ENCODE measurements at regions not wholly inside any gene's neighbourhood (a gene's known extent, or its start where the extent isn't known, plus 50 kb on each side); places are given as distances from the start of the nearest gene placed in this dataset.

DNA sequence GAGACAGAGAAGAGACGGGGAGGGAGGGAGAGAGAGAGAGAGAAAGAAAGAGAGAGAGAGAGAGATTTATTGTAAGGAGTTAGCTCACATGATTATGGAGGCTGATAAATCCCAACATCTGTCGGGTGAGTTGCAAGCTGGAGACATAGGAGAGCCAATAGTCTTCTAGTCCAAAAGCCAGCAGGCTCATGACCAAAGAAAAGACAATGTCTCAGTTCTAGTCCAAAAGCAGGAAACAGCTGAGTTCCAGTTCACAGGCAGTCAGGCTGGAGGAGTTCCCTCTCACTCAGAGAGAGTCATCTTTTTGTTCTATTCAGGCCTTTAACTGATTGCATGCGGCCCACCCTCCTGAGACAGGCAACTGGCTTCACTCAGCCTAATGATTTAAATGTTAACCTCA lies 416.6 kb downstream of the PREX1 start:
- Histone ChIP-seq H3K4me3 (no peak overlapping the region), H3K9me3 (no peaks in the 10 kb centered on the region), H3K27ac (replicated peaks in 1 of 4) (no peak overlapping the region), H3K36me3 (no peaks in the 10 kb centered on the region), H3K27me3 (no peaks in the 10 kb centered on the region), H3K4me1 (peaks cover 0 to 9% (median 3%) of the 10 kb centered on the region in 4 donors)
- TF ChIP-seq POLR2AphosphoS5 (IDR thresholded peaks at IDR 0.05), result no peak
- no peak for TF ChIP-seq EP300 (IDR thresholded peaks at IDR 0.05)
- TF ChIP-seq, protein P1, sequence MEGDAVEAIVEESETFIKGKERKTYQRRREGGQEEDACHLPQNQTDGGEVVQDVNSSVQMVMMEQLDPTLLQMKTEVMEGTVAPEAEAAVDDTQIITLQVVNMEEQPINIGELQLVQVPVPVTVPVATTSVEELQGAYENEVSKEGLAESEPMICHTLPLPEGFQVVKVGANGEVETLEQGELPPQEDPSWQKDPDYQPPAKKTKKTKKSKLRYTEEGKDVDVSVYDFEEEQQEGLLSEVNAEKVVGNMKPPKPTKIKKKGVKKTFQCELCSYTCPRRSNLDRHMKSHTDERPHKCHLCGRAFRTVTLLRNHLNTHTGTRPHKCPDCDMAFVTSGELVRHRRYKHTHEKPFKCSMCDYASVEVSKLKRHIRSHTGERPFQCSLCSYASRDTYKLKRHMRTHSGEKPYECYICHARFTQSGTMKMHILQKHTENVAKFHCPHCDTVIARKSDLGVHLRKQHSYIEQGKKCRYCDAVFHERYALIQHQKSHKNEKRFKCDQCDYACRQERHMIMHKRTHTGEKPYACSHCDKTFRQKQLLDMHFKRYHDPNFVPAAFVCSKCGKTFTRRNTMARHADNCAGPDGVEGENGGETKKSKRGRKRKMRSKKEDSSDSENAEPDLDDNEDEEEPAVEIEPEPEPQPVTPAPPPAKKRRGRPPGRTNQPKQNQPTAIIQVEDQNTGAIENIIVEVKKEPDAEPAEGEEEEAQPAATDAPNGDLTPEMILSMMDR (IDR thresholded peaks at IDR 0.05), result no peak
- TF ChIP-seq POLR2A (IDR thresholded peaks at IDR 0.05; ENCODE audit: low read depth), result no peak
- no peak for DNase-seq (ENCODE audit: extremely low spot score)
- intact Hi-C loops (cut with DNase I), result no loop called here
- 59% methylated on average over 3 of the region's 3 CpGs for WGBS

- no peaks in the 10 kb centered on the region for H3K9me3 ChIP-seq
- TF ChIP-seq EP300 (IDR thresholded peaks at IDR 0.05) (no peak), POLR2A (IDR thresholded peaks at IDR 0.05; ENCODE audit: low read depth) (no peak), POLR2AphosphoS5 (IDR thresholded peaks at IDR 0.05) (no peak)
- TF ChIP-seq, protein P1 (IDR thresholded peaks at IDR 0.05), result no peak
- no peak overlapping the region for H3K27ac ChIP-seq (replicated peaks in 1 of 4)
- no peak overlapping the region for H3K4me3 ChIP-seq
- H3K36me3 ChIP-seq, result no peaks in the 10 kb centered on the region
- intact Hi-C loops (cut with DNase I), result no loop called here
- no peak for DNase-seq (ENCODE audit: extremely low spot score)
- H3K4me1 ChIP-seq, result peaks cover 0 to 19% (median 5%) of the 10 kb centered on the region in 4 donors
- no peaks in the 10 kb centered on the region for H3K27me3 ChIP-seq
- 90% methylated on average over 4 of the region's 4 CpGs for WGBS
Measured at GRCh38 chr20:48409055-48409615, 418.7 kb downstream of the PREX1 start.

GRCh38 chr20:48407710-48408109 lies 420.1 kb downstream of the PREX1 start:
- Histone ChIP-seq H3K27me3 (no peaks in the 10 kb centered on the region), H3K4me3 (no peak overlapping the region), H3K4me1 (peaks cover 0 to 19% (median 5%) of the 10 kb centered on the region in 4 donors), H3K9me3 (no peaks in the 10 kb centered on the region), H3K36me3 (no peaks in the 10 kb centered on the region), H3K27ac (replicated peaks in 1 of 4) (no peak overlapping the region)
- TF ChIP-seq EP300 (IDR thresholded peaks at IDR 0.05) (no peak), POLR2AphosphoS5 (IDR thresholded peaks at IDR 0.05) (no peak), POLR2A (IDR thresholded peaks at IDR 0.05; ENCODE audit: low read depth) (no peak)
- TF ChIP-seq, protein P1 (IDR thresholded peaks at IDR 0.05), result no peak
- no peak for DNase-seq (ENCODE audit: extremely low spot score)
- intact Hi-C loops (cut with DNase I), result no loop called here
- 85% methylated on average over 6 of the region's 6 CpGs for WGBS

- DNase-seq (ENCODE audit: extremely low spot score), result no peak
- no peak overlapping the region for H3K4me3 ChIP-seq
- H3K9me3 ChIP-seq, result no peaks in the 10 kb centered on the region
- H3K36me3 ChIP-seq, result no peaks in the 10 kb centered on the region
- WGBS, result 74% methylated on average over 5 of the region's 5 CpGs
- peaks cover 0 to 19% (median 5%) of the 10 kb centered on the region in 4 donors for H3K4me1 ChIP-seq
- H3K27ac ChIP-seq (replicated peaks in 1 of 4), result no peak overlapping the region
- intact Hi-C loops (cut with DNase I), result no loop called here
- TF ChIP-seq POLR2AphosphoS5 (IDR thresholded peaks at IDR 0.05) (no peak), EP300 (IDR thresholded peaks at IDR 0.05) (no peak), POLR2A (IDR thresholded peaks at IDR 0.05; ENCODE audit: low read depth) (no peak)
- TF ChIP-seq, protein P1 (IDR thresholded peaks at IDR 0.05), result no peak
- H3K27me3 ChIP-seq, result no peaks in the 10 kb centered on the region
Measured at GRCh38 chr20:48406912-48407340, 420.9 kb downstream of the PREX1 start.

DNA sequence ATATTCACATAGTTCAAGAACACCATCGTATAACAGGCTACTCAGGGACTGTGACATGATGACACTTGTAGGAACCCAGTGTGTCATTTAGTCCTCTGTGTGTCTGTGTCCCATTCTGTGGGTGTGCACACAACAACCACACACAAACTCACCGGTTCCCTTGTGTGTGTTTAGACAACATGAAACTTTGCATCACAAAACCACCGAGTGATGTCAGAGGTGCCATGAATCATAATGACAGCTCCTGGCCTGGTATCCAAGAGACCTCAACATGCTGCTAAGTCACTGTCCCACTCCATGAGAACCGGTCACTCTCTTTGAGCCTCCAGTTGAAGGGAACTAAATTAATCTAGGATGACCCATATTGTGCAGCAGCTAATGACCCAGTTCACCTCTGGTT lies 421.3 kb downstream of the PREX1 start:
- no peaks in the 10 kb centered on the region for H3K36me3 ChIP-seq
- intact Hi-C loops (cut with DNase I), result no loop called here
- TF ChIP-seq, protein P1 (IDR thresholded peaks at IDR 0.05), result no peak
- TF ChIP-seq POLR2A (IDR thresholded peaks at IDR 0.05; ENCODE audit: low read depth) (no peak), POLR2AphosphoS5 (IDR thresholded peaks at IDR 0.05) (no peak), EP300 (IDR thresholded peaks at IDR 0.05) (no peak)
- no peak overlapping the region for H3K4me3 ChIP-seq
- no peak overlapping the region for H3K27ac ChIP-seq (replicated peaks in 1 of 4)
- no peaks in the 10 kb centered on the region for H3K27me3 ChIP-seq
- H3K4me1 ChIP-seq, result peaks cover 0 to 19% (median 5%) of the 10 kb centered on the region in 4 donors
- WGBS, result 83% methylated on average over 4 of the region's 4 CpGs
- DNase-seq (ENCODE audit: extremely low spot score), result no peak
- H3K9me3 ChIP-seq, result no peaks in the 10 kb centered on the region
